ENCODE measurements at regions not wholly inside any gene's neighbourhood (a gene's known extent, or its start where the extent isn't known, plus 50 kb on each side); places are given as distances from the start of the nearest gene placed in this dataset.

- no peak overlapping the region for H3K4me2 ChIP-seq (ENCODE audit: low read length)
- H3K27me3 ChIP-seq (ENCODE audit: insufficient read depth, low read length), result no peaks in the 10 kb centered on the region
- no peak overlapping the region for H2AFZ ChIP-seq (ENCODE audit: low read length)
- no peaks in the 10 kb centered on the region for H3K79me2 ChIP-seq (ENCODE audit: insufficient read depth, low read length)
- no peaks in the 10 kb centered on the region for H3K36me3 ChIP-seq (ENCODE audit: insufficient read depth, low read length)
- no peaks in the 10 kb centered on the region for H3K4me1 ChIP-seq (ENCODE audit: insufficient read depth, low read length, severe bottlenecking)
- H3K27ac ChIP-seq (ENCODE audit: low read depth, low read length, poor library complexity, severe bottlenecking), result no peak overlapping the region
- no peak overlapping the region for H3K9ac ChIP-seq (ENCODE audit: low read length)
- no peak for TF ChIP-seq CTCF (IDR thresholded peaks at IDR 0.05; ENCODE audit: low read length)
- no peaks in the 10 kb centered on the region for H3F3A ChIP-seq (ENCODE audit: insufficient read depth, low read length)
- no peaks in the 10 kb centered on the region for H3K9me3 ChIP-seq (ENCODE audit: low read length)
- no peaks in the 10 kb centered on the region for H3K9me2 ChIP-seq (ENCODE audit: low read depth, low read length)
- H3K4me3 ChIP-seq (ENCODE audit: low read depth, low read length, poor library complexity, severe bottlenecking), result no peak overlapping the region
- no peaks in the 10 kb centered on the region for H4K20me1 ChIP-seq (ENCODE audit: insufficient read depth, low read length)
Measured at GRCh38 chr12:82608706-82609105, 78.0 kb upstream of the TMTC2 start.

GRCh38 chr12:82609234-82609914, 77.3 kb upstream of the TMTC2 start:
- Histone ChIP-seq H3K9ac (ENCODE audit: low read length) (no peak overlapping the region), H4K20me1 (ENCODE audit: insufficient read depth, low read length) (no peaks in the 10 kb centered on the region), H3K4me2 (ENCODE audit: low read length) (no peak overlapping the region), H3K27me3 (ENCODE audit: insufficient read depth, low read length) (no peaks in the 10 kb centered on the region), H3K36me3 (ENCODE audit: insufficient read depth, low read length) (no peaks in the 10 kb centered on the region), H3K27ac (ENCODE audit: low read depth, low read length, poor library complexity, severe bottlenecking) (no peak overlapping the region), H3F3A (ENCODE audit: insufficient read depth, low read length) (no peaks in the 10 kb centered on the region), H3K79me2 (ENCODE audit: insufficient read depth, low read length) (no peaks in the 10 kb centered on the region), H3K9me3 (ENCODE audit: low read length) (no peaks in the 10 kb centered on the region), H3K9me2 (ENCODE audit: low read depth, low read length) (no peaks in the 10 kb centered on the region), H2AFZ (ENCODE audit: low read length) (no peak overlapping the region), H3K4me3 (ENCODE audit: low read depth, low read length, poor library complexity, severe bottlenecking) (no peak overlapping the region), H3K4me1 (ENCODE audit: insufficient read depth, low read length, severe bottlenecking) (no peaks in the 10 kb centered on the region)
- TF ChIP-seq EZH2 (IDR thresholded peaks at IDR 0.05; ENCODE audit: borderline replicate concordance, low read length), result no peak
- no peak for TF ChIP-seq CTCF (IDR thresholded peaks at IDR 0.05; ENCODE audit: low read length)

- H3K79me2 ChIP-seq (ENCODE audit: insufficient read depth, low read length), result no peaks in the 10 kb centered on the region
- no peaks in the 10 kb centered on the region for H3K9me2 ChIP-seq (ENCODE audit: low read depth, low read length)
- H3K27ac ChIP-seq (ENCODE audit: low read depth, low read length, poor library complexity, severe bottlenecking), result no peak overlapping the region
- H3K9ac ChIP-seq (ENCODE audit: low read length), result no peak overlapping the region
- H3K9me3 ChIP-seq (ENCODE audit: low read length), result no peaks in the 10 kb centered on the region
- no peaks in the 10 kb centered on the region for H3K36me3 ChIP-seq (ENCODE audit: insufficient read depth, low read length)
- H3K4me2 ChIP-seq (ENCODE audit: low read length), result no peak overlapping the region
- no peaks in the 10 kb centered on the region for H3K27me3 ChIP-seq (ENCODE audit: insufficient read depth, low read length)
- no peak overlapping the region for H3K4me3 ChIP-seq (ENCODE audit: low read depth, low read length, poor library complexity, severe bottlenecking)
- H3K4me1 ChIP-seq (ENCODE audit: insufficient read depth, low read length, severe bottlenecking), result no peaks in the 10 kb centered on the region
- H4K20me1 ChIP-seq (ENCODE audit: insufficient read depth, low read length), result no peaks in the 10 kb centered on the region
- TF ChIP-seq EZH2 (IDR thresholded peaks at IDR 0.05; ENCODE audit: borderline replicate concordance, low read length) (no peak), CTCF (IDR thresholded peaks at IDR 0.05; ENCODE audit: low read length) (no peak)
- H3F3A ChIP-seq (ENCODE audit: insufficient read depth, low read length), result no peaks in the 10 kb centered on the region
- H2AFZ ChIP-seq (ENCODE audit: low read length), result no peak overlapping the region
Measured at GRCh38 chr12:82619644-82620043, 67.1 kb upstream of the TMTC2 start.

Measured in OCI-LY1 (cell line).